DND-41 (cell line): ENCODE measurements at regions not wholly inside any gene's neighbourhood (a gene's known extent, or its start where the extent isn't known, plus 50 kb on each side); places are given as distances from the start of the nearest gene placed in this dataset.

Experiments used
- EZH2 ChIP-seq: IDR thresholded peaks from 3 replicates; pipeline ENCODE4 v1.6.1; 2012; ENCODE audit warnings: borderline replicate concordance, low read depth, mild to moderate bottlenecking, moderate library complexity, low read length, inconsistent platforms; ENCODE audit not compliant: severe bottlenecking
- TF ChIP-seq, protein P1 (sequence below): IDR thresholded peaks from 2 replicates; pipeline ENCODE4 v1.5.1; 2012; ENCODE audit warnings: borderline replicate concordance, low read length, moderate library complexity, mild to moderate bottlenecking; ENCODE audit not compliant: poor library complexity, severe bottlenecking; ENCODE audit errors: extremely low read depth

DNA sequence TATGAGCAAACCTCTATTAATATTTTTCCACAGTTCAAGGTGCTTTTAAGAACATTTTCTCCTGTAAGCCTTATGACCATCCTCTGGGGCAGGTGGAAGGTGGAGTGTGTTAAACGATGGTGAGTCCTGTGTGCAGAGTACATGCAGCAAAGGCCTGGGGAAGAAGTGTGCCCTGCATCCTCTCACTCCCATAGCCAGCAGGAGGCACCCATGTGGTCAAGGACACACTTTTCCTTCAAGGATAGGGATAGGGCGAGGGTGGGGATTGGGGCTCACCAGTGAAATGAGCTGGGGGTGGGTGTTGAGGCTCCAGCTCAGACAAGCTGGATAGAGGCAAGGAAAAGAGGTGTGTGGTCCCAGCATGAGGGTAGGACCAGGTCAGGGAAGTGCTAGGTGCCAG lies 120.8 kb upstream of the KCNE2 start:
- TF ChIP-seq, protein P1, sequence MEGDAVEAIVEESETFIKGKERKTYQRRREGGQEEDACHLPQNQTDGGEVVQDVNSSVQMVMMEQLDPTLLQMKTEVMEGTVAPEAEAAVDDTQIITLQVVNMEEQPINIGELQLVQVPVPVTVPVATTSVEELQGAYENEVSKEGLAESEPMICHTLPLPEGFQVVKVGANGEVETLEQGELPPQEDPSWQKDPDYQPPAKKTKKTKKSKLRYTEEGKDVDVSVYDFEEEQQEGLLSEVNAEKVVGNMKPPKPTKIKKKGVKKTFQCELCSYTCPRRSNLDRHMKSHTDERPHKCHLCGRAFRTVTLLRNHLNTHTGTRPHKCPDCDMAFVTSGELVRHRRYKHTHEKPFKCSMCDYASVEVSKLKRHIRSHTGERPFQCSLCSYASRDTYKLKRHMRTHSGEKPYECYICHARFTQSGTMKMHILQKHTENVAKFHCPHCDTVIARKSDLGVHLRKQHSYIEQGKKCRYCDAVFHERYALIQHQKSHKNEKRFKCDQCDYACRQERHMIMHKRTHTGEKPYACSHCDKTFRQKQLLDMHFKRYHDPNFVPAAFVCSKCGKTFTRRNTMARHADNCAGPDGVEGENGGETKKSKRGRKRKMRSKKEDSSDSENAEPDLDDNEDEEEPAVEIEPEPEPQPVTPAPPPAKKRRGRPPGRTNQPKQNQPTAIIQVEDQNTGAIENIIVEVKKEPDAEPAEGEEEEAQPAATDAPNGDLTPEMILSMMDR, result no peak
- no peak for TF ChIP-seq EZH2
